Thymus (tissue), 11 donors: ENCODE measurements at regions not wholly inside any gene's neighbourhood (a gene's known extent, or its start where the extent isn't known, plus 50 kb on each side); places are given as distances from the start of the nearest gene placed in this dataset.

Source experiments
- DNase-seq, 9 donors: peaks; one replicate each; pipeline ENCODE4 v3.0.0-alpha.2; 2013; ENCODE audit warnings: low spot score in 9 of 9, low read depth in 6 of 9, missing footprints in 1 of 9
- H3K27ac ChIP-seq, 2 donors: one replicate each; pipeline ENCODE4 v1.5.1; 2013; ENCODE audit warnings: control low read depth in 1 of 2, low read depth in 1 of 2, low read length in 1 of 2, mild to moderate bottlenecking in 1 of 2, moderate library complexity in 1 of 2
- H3K27me3 ChIP-seq, 2 donors: one replicate each; pipeline ENCODE4 v1.5.1; 2013; ENCODE audit warnings: low read length in 1 of 2; ENCODE audit not compliant: control insufficient read depth in 2 of 2, insufficient read depth in 1 of 2
- H3K36me3 ChIP-seq, 2 donors: one replicate each; pipeline ENCODE4 v1.5.1; 2013; ENCODE audit warnings: low read length in 1 of 2, mild to moderate bottlenecking in 1 of 2, moderate library complexity in 1 of 2; ENCODE audit not compliant: control insufficient read depth in 2 of 2, insufficient read depth in 2 of 2
- H3K4me1 ChIP-seq, 2 donors: one replicate each; pipeline ENCODE4 v1.5.1; 2013; ENCODE audit warnings: low read length in 2 of 2; ENCODE audit not compliant: control insufficient read depth in 2 of 2, insufficient read depth in 2 of 2
- H3K4me3 ChIP-seq, 2 donors: one replicate each; pipeline ENCODE4 v1.5.1; 2013; ENCODE audit warnings: low read length in 2 of 2, control low read depth in 1 of 2, mild to moderate bottlenecking in 1 of 2
- H3K9me3 ChIP-seq, 2 donors: one replicate each; pipeline ENCODE4 v1.5.1; 2013; ENCODE audit warnings: low read length in 1 of 2, mild to moderate bottlenecking in 1 of 2; ENCODE audit not compliant: control insufficient read depth in 2 of 2, insufficient read depth in 1 of 2
- WGBS: extraction: QIAGEN DNeasy Blood & Tissue Kit; methylation state at CpG from one replicate; pipeline ENCODE4 v1.1.7; 2013; 5-methylcytosine and 5-hydroxymethylcytosine counted together
- donor health status: healthy.

DNA sequence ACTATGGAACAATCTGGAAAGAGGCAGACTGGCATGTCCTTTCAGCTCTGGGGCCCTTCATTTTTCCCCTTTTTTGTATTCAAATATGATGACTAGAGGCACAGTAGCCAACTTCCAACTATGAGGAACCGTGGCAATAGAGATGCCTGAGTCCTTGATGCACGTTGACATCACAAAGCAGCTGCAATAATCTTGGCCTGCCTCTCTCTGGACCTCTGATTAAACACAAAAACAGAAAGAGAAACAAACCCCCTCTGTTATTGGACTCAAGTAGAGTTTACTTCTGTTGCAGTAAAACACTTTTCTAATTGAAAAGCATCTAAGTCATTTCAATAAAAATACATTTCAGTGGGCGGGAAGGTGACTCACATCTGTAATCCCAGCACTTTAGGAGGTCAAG lies 122.2 kb upstream of the GRAMD2B start:
- Histone ChIP-seq H3K36me3 (no peaks in the 10 kb centered on the region), H3K27me3 (no peaks in the 10 kb centered on the region), H3K27ac (no peak overlapping the region), H3K4me3 (no peak overlapping the region), H3K9me3 (no peaks in the 10 kb centered on the region), H3K4me1 (no peaks in the 10 kb centered on the region)
- DNase-seq: no peak
- 94% methylated on average over 3 of the region's 3 CpGs for WGBS

DNA sequence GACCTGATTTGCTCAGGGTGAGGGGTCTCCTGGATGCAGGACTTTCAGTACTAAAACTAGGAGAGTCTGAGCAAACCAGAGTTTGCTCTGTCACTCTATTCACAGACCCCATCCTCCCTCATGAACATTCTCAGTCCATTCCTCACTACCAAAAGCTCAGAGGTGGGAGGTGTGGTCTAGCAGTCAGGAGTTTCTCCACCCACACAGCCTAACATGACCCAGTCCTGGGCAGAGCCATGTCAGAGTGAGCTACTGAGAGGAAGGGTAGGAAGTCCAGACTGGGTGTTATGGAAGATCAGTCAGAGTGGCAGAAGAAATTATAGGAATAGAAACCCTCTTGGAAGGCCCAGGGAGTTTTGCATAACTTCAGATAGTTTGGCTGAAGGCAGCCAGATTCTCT lies 113.3 kb upstream of the GRAMD2B start:
- Histone ChIP-seq H3K27me3 (no peaks in the 10 kb centered on the region), H3K9me3 (no peaks in the 10 kb centered on the region), H3K36me3 (no peaks in the 10 kb centered on the region), H3K27ac (no peak overlapping the region), H3K4me1 (no peaks in the 10 kb centered on the region), H3K4me3 (no peak overlapping the region)
- no peak for DNase-seq

GRCh38 chr5:126311766-126312165 lies 111.4 kb upstream of the GRAMD2B start:
- Histone ChIP-seq H3K36me3 (no peaks in the 10 kb centered on the region), H3K27me3 (no peaks in the 10 kb centered on the region), H3K4me1 (no peaks in the 10 kb centered on the region), H3K4me3 (no peak overlapping the region), H3K27ac (no peak overlapping the region), H3K9me3 (no peaks in the 10 kb centered on the region)
- no peak for DNase-seq
- 93% methylated on average over 2 of the region's 2 CpGs for WGBS

GRCh38 chr5:126315341-126315740 lies 107.9 kb upstream of the GRAMD2B start:
- no peaks in the 10 kb centered on the region for H3K27me3 ChIP-seq
- no peaks in the 10 kb centered on the region for H3K9me3 ChIP-seq
- H3K4me1 ChIP-seq: no peaks in the 10 kb centered on the region
- no peak for DNase-seq
- WGBS: 93% methylated on average over 3 of the region's 3 CpGs
- H3K4me3 ChIP-seq: no peak overlapping the region
- H3K36me3 ChIP-seq: no peaks in the 10 kb centered on the region
- H3K27ac ChIP-seq: no peak overlapping the region

- DNase-seq: no peak
- Histone ChIP-seq H3K4me3 (no peak overlapping the region), H3K27me3 (no peaks in the 10 kb centered on the region), H3K9me3 (no peaks in the 10 kb centered on the region), H3K4me1 (no peaks in the 10 kb centered on the region), H3K27ac (no peak overlapping the region), H3K36me3 (no peaks in the 10 kb centered on the region)
- 88% methylated on average over 1 of the region's 1 CpG for WGBS
These were observed 90.9 kb upstream of the GRAMD2B start for GRCh38 chr5:126332326-126332725.

GRCh38 chr5:126334760-126335159 lies 88.4 kb upstream of the GRAMD2B start:
- no peak overlapping the region for H3K27ac ChIP-seq
- no peak overlapping the region for H3K4me3 ChIP-seq
- H3K9me3 ChIP-seq: no peaks in the 10 kb centered on the region
- DNase-seq: no peak
- H3K36me3 ChIP-seq: no peaks in the 10 kb centered on the region
- 98% methylated on average over 7 of the region's 7 CpGs for WGBS
- H3K27me3 ChIP-seq: no peaks in the 10 kb centered on the region
- no peaks in the 10 kb centered on the region for H3K4me1 ChIP-seq

DNA sequence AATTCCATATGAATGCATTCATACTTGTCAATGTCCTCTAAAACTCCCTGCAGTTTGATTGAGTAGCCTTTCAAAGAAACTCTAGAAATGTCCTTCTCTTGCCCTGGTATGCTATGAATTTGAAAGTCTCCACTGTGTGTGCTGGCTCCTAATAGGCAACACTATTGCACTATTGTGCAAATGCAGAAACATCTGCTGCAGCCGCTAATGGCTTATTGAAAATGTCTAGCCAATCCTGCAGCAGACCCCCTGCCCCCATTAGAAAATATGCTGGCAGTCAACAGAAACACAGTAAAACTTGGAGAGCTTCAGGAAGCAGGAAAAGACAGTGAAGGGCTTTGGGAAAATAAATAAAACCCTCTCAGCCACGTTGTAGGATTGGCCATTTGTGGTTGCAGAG lies 87.3 kb upstream of the GRAMD2B start:
- 61% methylated on average over 2 of the region's 2 CpGs for WGBS
- no peak for DNase-seq

DNA sequence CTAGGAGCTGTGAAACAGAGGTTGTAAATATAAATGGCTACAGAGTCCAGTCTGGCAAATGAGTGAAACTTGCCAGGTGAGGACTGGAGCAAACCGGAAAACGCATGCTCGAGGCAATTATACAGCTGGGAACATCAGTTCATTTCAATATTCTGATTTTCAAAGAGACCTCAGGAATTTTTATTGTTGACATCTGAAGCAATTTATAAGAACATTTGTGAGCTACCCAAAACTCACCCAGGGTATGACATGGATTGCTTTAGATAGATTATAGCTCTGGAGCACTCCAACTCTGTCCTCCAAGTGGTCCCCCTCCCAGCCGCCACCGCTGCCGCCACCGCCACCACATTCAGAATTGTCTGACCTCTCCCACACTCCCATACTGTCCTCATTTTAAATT lies 84.6 kb upstream of the GRAMD2B start:
- no peak overlapping the region for H3K4me3 ChIP-seq
- WGBS: 86% methylated on average over 7 of the region's 7 CpGs
- H3K27ac ChIP-seq: no peak overlapping the region
- no peak for DNase-seq
- peaks cover 0 to 4% of the 10 kb centered on the region in 2 donors for H3K27me3 ChIP-seq
- H3K4me1 ChIP-seq: no peaks in the 10 kb centered on the region
- H3K36me3 ChIP-seq: no peaks in the 10 kb centered on the region
- H3K9me3 ChIP-seq: no peaks in the 10 kb centered on the region

More for the DNA sequence above, 87.3 kb upstream of the GRAMD2B start:
- Histone ChIP-seq H3K9me3 (no peaks in the 10 kb centered on the region), H3K27ac (no peak overlapping the region), H3K4me3 (no peak overlapping the region), H3K27me3 (no peaks in the 10 kb centered on the region), H3K4me1 (no peaks in the 10 kb centered on the region), H3K36me3 (no peaks in the 10 kb centered on the region)

GRCh38 chr5:126339215-126339805 lies 83.9 kb upstream of the GRAMD2B start:
- H3K27ac ChIP-seq: no peak overlapping the region
- WGBS: 34% methylated on average over 4 of the region's 4 CpGs
- DNase-seq: peak; percentile 19 to 81 (median 60)
- H3K27me3 ChIP-seq: peaks cover 0 to 4% of the 10 kb centered on the region in 2 donors
- H3K36me3 ChIP-seq: no peaks in the 10 kb centered on the region
- H3K4me1 ChIP-seq: no peaks in the 10 kb centered on the region
- no peak overlapping the region for H3K4me3 ChIP-seq
- no peaks in the 10 kb centered on the region for H3K9me3 ChIP-seq
